ENCODE measurements at regions not wholly inside any gene's neighbourhood (a gene's known extent, or its start where the extent isn't known, plus 50 kb on each side); places are given as distances from the start of the nearest gene placed in this dataset.

DNA sequence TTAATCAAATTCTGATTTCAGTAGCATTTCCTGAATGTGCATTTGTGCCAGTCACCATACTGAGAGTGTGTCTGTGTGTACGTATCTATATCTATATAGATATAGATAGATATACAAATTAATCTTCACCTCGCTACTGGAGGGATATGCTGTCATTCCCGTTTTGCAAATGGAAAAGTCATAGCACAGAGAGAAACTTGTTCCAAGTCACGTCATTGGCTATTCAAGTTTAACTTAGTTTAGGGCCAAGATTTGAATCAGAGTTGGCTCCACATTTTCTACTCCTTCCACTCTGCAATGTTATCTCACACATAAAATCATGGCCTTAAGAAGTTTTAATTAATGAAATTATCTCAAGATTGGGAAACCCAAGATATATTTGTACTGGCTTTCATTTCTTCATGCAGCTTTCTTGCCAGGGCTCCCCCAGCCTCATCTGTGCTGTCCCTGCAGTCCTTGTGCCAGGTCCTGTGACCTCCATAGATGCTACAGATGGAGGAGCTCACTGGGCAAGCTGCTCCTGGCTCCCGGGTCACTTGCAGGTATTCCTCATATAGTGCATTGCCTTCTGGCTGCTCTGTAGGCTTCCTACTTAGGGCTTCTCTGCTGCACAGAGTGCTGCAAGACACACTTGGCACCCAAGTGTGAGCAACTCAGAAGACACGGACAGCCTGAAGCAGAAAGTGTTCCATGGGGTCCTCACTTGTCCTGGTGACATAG is 245.8 kb downstream of the KCNS3 start:
- TF ChIP-seq POLR2AphosphoS5 (IDR thresholded peaks at IDR 0.05; ENCODE audit: low read length) (no peak), ZNF384 (IDR thresholded peaks at IDR 0.05; ENCODE audit: borderline replicate concordance, low read depth, low read length) (no peak), CEBPB (IDR thresholded peaks at IDR 0.05; ENCODE audit: borderline replicate concordance in 1 of 2, low read depth in 2 of 2, low read length in 2 of 2) (no peak)
- TF ChIP-seq, protein P1, sequence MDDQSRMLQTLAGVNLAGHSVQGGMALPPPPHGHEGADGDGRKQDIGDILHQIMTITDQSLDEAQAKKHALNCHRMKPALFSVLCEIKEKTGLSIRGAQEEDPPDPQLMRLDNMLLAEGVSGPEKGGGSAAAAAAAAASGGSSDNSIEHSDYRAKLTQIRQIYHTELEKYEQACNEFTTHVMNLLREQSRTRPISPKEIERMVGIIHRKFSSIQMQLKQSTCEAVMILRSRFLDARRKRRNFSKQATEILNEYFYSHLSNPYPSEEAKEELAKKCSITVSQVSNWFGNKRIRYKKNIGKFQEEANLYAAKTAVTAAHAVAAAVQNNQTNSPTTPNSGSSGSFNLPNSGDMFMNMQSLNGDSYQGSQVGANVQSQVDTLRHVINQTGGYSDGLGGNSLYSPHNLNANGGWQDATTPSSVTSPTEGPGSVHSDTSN (IDR thresholded peaks at IDR 0.05; ENCODE audit: insufficient replicate concordance, low read depth, low read length) = no peak
